Thymus (tissue), 11 donors: ENCODE measurements at regions not wholly inside any gene's neighbourhood (a gene's known extent, or its start where the extent isn't known, plus 50 kb on each side); places are given as distances from the start of the nearest gene placed in this dataset.

Source experiments
- DNase-seq, 9 donors: peaks; one replicate each; pipeline ENCODE4 v3.0.0-alpha.2; 2013; ENCODE audit warnings: low spot score in 9 of 9, low read depth in 6 of 9, missing footprints in 1 of 9
- H3K27ac ChIP-seq, 2 donors: one replicate each; pipeline ENCODE4 v1.5.1; 2013; ENCODE audit warnings: control low read depth in 1 of 2, low read depth in 1 of 2, low read length in 1 of 2, mild to moderate bottlenecking in 1 of 2, moderate library complexity in 1 of 2
- H3K27me3 ChIP-seq, 2 donors: one replicate each; pipeline ENCODE4 v1.5.1; 2013; ENCODE audit warnings: low read length in 1 of 2; ENCODE audit not compliant: control insufficient read depth in 2 of 2, insufficient read depth in 1 of 2
- H3K36me3 ChIP-seq, 2 donors: one replicate each; pipeline ENCODE4 v1.5.1; 2013; ENCODE audit warnings: low read length in 1 of 2, mild to moderate bottlenecking in 1 of 2, moderate library complexity in 1 of 2; ENCODE audit not compliant: control insufficient read depth in 2 of 2, insufficient read depth in 2 of 2
- H3K4me1 ChIP-seq, 2 donors: one replicate each; pipeline ENCODE4 v1.5.1; 2013; ENCODE audit warnings: low read length in 2 of 2; ENCODE audit not compliant: control insufficient read depth in 2 of 2, insufficient read depth in 2 of 2
- H3K4me3 ChIP-seq, 2 donors: one replicate each; pipeline ENCODE4 v1.5.1; 2013; ENCODE audit warnings: low read length in 2 of 2, control low read depth in 1 of 2, mild to moderate bottlenecking in 1 of 2
- H3K9me3 ChIP-seq, 2 donors: one replicate each; pipeline ENCODE4 v1.5.1; 2013; ENCODE audit warnings: low read length in 1 of 2, mild to moderate bottlenecking in 1 of 2; ENCODE audit not compliant: control insufficient read depth in 2 of 2, insufficient read depth in 1 of 2
- WGBS: extraction: QIAGEN DNeasy Blood & Tissue Kit; methylation state at CpG from one replicate; pipeline ENCODE4 v1.1.7; 2013; 5-methylcytosine and 5-hydroxymethylcytosine counted together
- donor health status: healthy.

DNA sequence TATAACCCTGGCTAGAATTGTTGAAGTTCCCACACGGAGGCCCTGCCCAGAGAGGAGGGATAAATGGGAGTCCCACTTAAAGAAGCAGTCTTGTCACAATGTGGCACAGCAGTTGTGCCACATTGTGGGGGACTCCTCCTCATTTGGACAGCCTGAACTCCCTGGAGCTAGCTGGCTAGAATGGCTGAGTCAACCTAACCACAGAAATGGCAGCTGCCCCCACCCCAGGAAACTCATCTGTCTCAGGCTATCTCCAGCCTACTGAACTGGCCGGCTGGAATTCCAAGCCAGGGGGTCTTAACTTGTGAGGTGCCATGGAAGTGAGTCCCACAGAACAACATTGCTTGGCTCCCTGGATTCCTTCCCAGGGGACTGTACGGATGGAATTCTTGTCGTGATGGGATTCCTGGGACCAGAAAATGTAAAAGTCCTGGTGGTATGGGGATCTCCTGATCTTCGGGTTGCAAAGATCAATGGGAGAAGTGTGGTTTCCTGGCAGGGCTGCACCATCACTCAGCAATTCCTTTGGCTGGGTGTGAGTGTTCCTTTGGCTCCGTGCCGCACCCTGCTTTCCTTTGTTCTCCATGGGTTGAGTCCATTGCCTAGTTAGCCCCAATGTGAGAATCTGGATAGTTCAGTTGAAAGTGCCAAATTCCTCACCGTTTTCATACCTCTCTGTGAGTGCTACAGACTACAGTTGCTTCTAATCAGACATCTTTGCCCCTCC is 791.2 kb upstream of the FAT3 start:
- no peaks in the 10 kb centered on the region for H3K36me3 ChIP-seq
- H3K27me3 ChIP-seq, result no peaks in the 10 kb centered on the region
- 89% methylated on average over 8 of the region's 8 CpGs for WGBS
- no peak for DNase-seq
- no peaks in the 10 kb centered on the region for H3K4me1 ChIP-seq
- H3K27ac ChIP-seq, result no peak overlapping the region
- no peak overlapping the region for H3K4me3 ChIP-seq
- H3K9me3 ChIP-seq, result peaks cover 0 to 8% of the 10 kb centered on the region in 2 donors

GRCh38 chr11:91421641-91422040 is 803.0 kb upstream of the FAT3 start:
- H3K36me3 ChIP-seq, result no peaks in the 10 kb centered on the region
- no peaks in the 10 kb centered on the region for H3K27me3 ChIP-seq
- no peaks in the 10 kb centered on the region for H3K9me3 ChIP-seq
- H3K4me3 ChIP-seq, result no peak overlapping the region
- 77% methylated on average over 3 of the region's 3 CpGs for WGBS
- H3K4me1 ChIP-seq, result no peaks in the 10 kb centered on the region
- DNase-seq, result no peak
- H3K27ac ChIP-seq, result no peak overlapping the region

DNA sequence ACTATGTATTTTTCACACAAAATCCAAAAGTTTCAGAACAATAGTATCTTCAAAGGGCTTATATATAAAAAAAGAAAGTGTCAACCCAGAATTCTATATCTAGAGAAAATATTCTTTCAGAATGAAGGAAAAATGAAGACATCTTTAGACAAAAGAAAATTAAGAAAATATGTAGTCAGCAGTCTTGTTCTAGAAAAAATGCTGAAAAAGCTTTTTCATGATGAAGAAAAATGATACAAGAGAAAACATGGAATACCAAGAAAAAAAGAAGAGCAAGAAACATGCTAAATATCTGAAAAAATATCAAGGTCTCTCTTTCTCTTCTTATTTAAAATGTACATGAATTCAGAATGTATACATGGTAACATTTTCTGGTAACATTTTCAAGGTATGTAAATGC is 816.8 kb upstream of the FAT3 start:
- no peak overlapping the region for H3K4me3 ChIP-seq
- H3K4me1 ChIP-seq, result no peaks in the 10 kb centered on the region
- H3K27me3 ChIP-seq, result no peaks in the 10 kb centered on the region
- DNase-seq, result no peak
- H3K36me3 ChIP-seq, result no peaks in the 10 kb centered on the region
- H3K9me3 ChIP-seq, result peaks cover 0 to 7% of the 10 kb centered on the region in 2 donors
- no peak overlapping the region for H3K27ac ChIP-seq

GRCh38 chr11:91406009-91406408 is 818.6 kb upstream of the FAT3 start:
- Histone ChIP-seq H3K4me3 (no peak overlapping the region), H3K4me1 (no peaks in the 10 kb centered on the region), H3K9me3 (peaks cover 0 to 7% of the 10 kb centered on the region in 2 donors), H3K36me3 (no peaks in the 10 kb centered on the region), H3K27me3 (no peaks in the 10 kb centered on the region), H3K27ac (no peak overlapping the region)
- DNase-seq, result no peak
- whole genome bisulfite sequencing, result 96% methylated on average over 2 of the region's 2 CpGs

DNA sequence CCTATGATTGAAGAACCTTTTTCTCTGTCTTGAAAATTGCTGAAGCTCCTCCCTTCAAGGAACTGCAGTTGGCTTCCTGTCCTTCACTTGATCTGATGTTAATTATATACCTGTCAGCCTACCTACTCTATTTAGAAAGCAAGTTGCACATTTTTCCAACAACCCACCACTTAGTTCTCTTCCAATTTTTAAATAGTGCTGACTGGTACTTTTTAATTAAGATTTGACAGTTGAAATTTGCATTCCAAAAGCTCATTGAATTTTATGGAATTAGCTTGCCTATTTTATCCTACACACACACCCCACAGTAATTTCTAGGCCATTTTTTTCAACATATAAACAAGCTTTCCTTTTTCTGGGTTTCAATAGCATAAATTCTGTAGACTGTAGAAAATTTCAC is 820.3 kb upstream of the FAT3 start:
- H3K27me3 ChIP-seq, result no peaks in the 10 kb centered on the region
- H3K9me3 ChIP-seq, result peaks cover 0 to 7% of the 10 kb centered on the region in 2 donors
- no peaks in the 10 kb centered on the region for H3K36me3 ChIP-seq
- DNase-seq, result no peak
- no peak overlapping the region for H3K27ac ChIP-seq
- H3K4me3 ChIP-seq, result no peak overlapping the region
- H3K4me1 ChIP-seq, result no peaks in the 10 kb centered on the region

- Histone ChIP-seq H3K4me3 (no peak overlapping the region), H3K27ac (no peak overlapping the region), H3K9me3 (no peaks in the 10 kb centered on the region), H3K36me3 (no peaks in the 10 kb centered on the region), H3K27me3 (no peaks in the 10 kb centered on the region), H3K4me1 (no peaks in the 10 kb centered on the region)
- 54% methylated on average over 2 of the region's 2 CpGs for WGBS
- DNase-seq, result no peak
These were observed 827.5 kb upstream of the FAT3 start for GRCh38 chr11:91397134-91397468.

GRCh38 chr11:91396236-91397133 is 828.1 kb upstream of the FAT3 start:
- no peak overlapping the region for H3K4me3 ChIP-seq
- no peaks in the 10 kb centered on the region for H3K4me1 ChIP-seq
- 86% methylated on average over 6 of the region's 6 CpGs for WGBS
- no peaks in the 10 kb centered on the region for H3K36me3 ChIP-seq
- H3K27ac ChIP-seq, result no peak overlapping the region
- H3K9me3 ChIP-seq, result no peaks in the 10 kb centered on the region
- no peak for DNase-seq
- H3K27me3 ChIP-seq, result no peaks in the 10 kb centered on the region

GRCh38 chr11:91394727-91395414 is 829.7 kb upstream of the FAT3 start:
- no peaks in the 10 kb centered on the region for H3K27me3 ChIP-seq
- no peaks in the 10 kb centered on the region for H3K36me3 ChIP-seq
- no peaks in the 10 kb centered on the region for H3K9me3 ChIP-seq
- DNase-seq, result no peak
- no peak overlapping the region for H3K27ac ChIP-seq
- no peaks in the 10 kb centered on the region for H3K4me1 ChIP-seq
- WGBS, result 74% methylated on average over 5 of the region's 5 CpGs
- no peak overlapping the region for H3K4me3 ChIP-seq

- H3K27ac ChIP-seq, result no peak overlapping the region
- no peak for DNase-seq
- no peaks in the 10 kb centered on the region for H3K27me3 ChIP-seq
- H3K9me3 ChIP-seq, result no peaks in the 10 kb centered on the region
- no peaks in the 10 kb centered on the region for H3K4me1 ChIP-seq
- 78% methylated on average over 6 of the region's 6 CpGs for WGBS
- no peaks in the 10 kb centered on the region for H3K36me3 ChIP-seq
- H3K4me3 ChIP-seq, result no peak overlapping the region
These were observed 830.4 kb upstream of the FAT3 start for GRCh38 chr11:91394073-91394726.
